Mucosa of stomach (tissue), 1 donor: ENCODE measurements at regions not wholly inside any gene's neighbourhood (a gene's known extent, or its start where the extent isn't known, plus 50 kb on each side); places are given as distances from the start of the nearest gene placed in this dataset.

Experiments
- H3K27me3 ChIP-seq: one replicate; pipeline ENCODE4 v1.7.0; 2013; ENCODE audit warnings: mild to moderate bottlenecking, low read length; ENCODE audit not compliant: control insufficient read depth, insufficient read depth
- H3K36me3 ChIP-seq: one replicate; pipeline ENCODE4 v1.7.0; 2013; ENCODE audit warnings: low read length; ENCODE audit not compliant: control insufficient read depth, insufficient read depth
- H3K4me1 ChIP-seq: one replicate; pipeline ENCODE4 v1.7.0; 2013; ENCODE audit warnings: mild to moderate bottlenecking, low read length; ENCODE audit not compliant: control insufficient read depth, insufficient read depth
- H3K4me3 ChIP-seq: one replicate; pipeline ENCODE4 v1.7.0; 2013; ENCODE audit warnings: low read length
- H3K9ac ChIP-seq: one replicate; pipeline ENCODE4 v1.7.0; 2013; ENCODE audit warnings: mild to moderate bottlenecking, low read length, moderate library complexity
- H3K9me3 ChIP-seq: one replicate; pipeline ENCODE4 v1.7.0; 2013; ENCODE audit warnings: mild to moderate bottlenecking, low read length, moderate library complexity; ENCODE audit not compliant: control insufficient read depth
- donor health status: Pancreatic carcinoma.

DNA sequence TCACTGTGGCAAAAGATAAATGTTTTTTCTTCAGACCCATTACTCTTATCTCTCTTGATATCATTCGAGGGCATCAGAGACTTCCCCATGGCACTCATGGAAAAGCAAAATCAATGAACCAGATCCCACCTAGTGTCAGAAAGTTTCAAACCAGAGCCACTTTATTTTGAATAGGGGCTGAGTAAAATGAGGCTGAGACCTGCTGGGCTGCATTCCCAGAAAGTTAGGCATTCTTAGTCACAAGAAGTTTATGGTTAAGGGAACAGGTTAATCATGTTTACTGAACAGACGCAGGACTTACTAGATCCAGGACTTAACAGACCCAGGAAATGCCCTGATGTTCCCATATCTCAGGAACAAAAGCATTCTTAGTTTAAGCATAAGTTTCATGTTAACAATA, 369.9 kb downstream of the BTBD3 start:
- Histone ChIP-seq H3K9ac (no peak overlapping the region), H3K27me3 (no peaks in the 10 kb centered on the region), H3K36me3 (no peaks in the 10 kb centered on the region), H3K4me1 (no peaks in the 10 kb centered on the region), H3K9me3 (no peaks in the 10 kb centered on the region), H3K4me3 (no peak overlapping the region)

DNA sequence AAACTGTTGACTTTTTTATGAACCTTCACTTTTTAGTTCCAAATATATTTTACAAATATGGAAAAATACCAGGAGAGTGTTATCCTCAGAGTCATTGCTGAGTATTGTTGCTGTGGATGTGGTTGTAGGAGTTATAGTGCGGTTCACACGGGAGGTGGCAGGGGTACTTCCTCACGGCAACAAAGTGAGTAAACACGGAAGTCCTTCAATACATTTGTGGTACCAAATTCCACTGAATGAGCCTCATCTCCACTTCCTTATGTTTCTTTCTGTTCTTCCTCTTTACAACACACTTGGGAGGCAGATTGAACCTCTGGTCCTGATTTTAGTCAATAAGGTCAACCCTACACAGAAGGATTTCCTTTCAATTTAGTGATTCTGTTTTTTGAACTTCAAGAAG, 371.8 kb downstream of the BTBD3 start:
- Histone ChIP-seq H3K27me3 (no peaks in the 10 kb centered on the region), H3K4me1 (no peaks in the 10 kb centered on the region), H3K9me3 (no peaks in the 10 kb centered on the region), H3K4me3 (no peak overlapping the region), H3K36me3 (no peaks in the 10 kb centered on the region), H3K9ac (no peak overlapping the region)

DNA sequence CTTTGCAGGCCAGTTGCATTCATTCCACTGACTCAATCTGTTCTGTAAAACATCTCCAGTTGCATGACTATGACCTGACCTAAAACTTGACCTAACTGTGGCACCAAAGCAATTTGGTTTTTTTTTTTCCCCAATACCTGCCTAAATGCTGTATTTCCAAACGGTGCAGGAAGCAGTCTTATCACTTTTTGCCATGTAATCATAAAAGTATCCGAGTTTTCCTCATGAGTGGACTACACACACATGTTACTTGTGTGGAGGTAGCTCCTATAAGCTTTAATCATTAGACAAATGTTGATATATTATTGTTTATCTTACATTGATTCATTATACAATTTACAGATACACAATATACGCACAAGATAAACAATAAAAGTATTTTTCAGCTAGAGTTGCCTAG, 373.7 kb downstream of the BTBD3 start:
- no peak overlapping the region for H3K4me3 ChIP-seq
- no peak overlapping the region for H3K9ac ChIP-seq
- H3K9me3 ChIP-seq, result no peaks in the 10 kb centered on the region
- no peaks in the 10 kb centered on the region for H3K4me1 ChIP-seq
- no peaks in the 10 kb centered on the region for H3K27me3 ChIP-seq
- H3K36me3 ChIP-seq, result no peaks in the 10 kb centered on the region

GRCh38 chr20:12293900-12294299, 376.2 kb downstream of the BTBD3 start:
- Histone ChIP-seq H3K36me3 (no peaks in the 10 kb centered on the region), H3K4me3 (no peak overlapping the region), H3K4me1 (no peaks in the 10 kb centered on the region), H3K9me3 (no peaks in the 10 kb centered on the region), H3K27me3 (no peaks in the 10 kb centered on the region), H3K9ac (no peak overlapping the region)

DNA sequence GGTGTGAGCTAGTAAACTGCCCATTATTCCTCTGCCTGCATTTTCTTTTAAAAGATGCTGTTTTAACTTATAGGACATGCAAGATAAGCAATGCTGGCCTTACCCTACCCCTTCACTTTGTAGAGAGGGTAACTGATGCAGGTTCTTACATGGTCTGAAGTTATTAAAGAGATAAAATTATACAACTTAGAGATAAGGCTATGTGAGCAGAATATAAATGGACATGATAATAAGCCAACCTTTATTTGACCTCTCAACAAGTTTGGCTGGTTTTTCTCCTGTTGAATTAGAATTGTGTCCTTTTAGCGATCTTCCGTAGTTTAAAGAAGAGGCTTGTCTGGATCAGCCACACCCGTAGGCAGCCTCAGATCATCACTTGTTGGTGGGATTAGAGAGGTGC, 377.0 kb downstream of the BTBD3 start:
- no peaks in the 10 kb centered on the region for H3K9me3 ChIP-seq
- no peaks in the 10 kb centered on the region for H3K36me3 ChIP-seq
- H3K9ac ChIP-seq, result no peak overlapping the region
- H3K27me3 ChIP-seq, result no peaks in the 10 kb centered on the region
- H3K4me3 ChIP-seq, result no peak overlapping the region
- H3K4me1 ChIP-seq, result no peaks in the 10 kb centered on the region

GRCh38 chr20:12305188-12305950, 387.7 kb downstream of the BTBD3 start:
- Histone ChIP-seq H3K36me3 (no peaks in the 10 kb centered on the region), H3K4me3 (no peak overlapping the region), H3K27me3 (no peaks in the 10 kb centered on the region), H3K9me3 (no peaks in the 10 kb centered on the region), H3K9ac (no peak overlapping the region), H3K4me1 (no peaks in the 10 kb centered on the region)

DNA sequence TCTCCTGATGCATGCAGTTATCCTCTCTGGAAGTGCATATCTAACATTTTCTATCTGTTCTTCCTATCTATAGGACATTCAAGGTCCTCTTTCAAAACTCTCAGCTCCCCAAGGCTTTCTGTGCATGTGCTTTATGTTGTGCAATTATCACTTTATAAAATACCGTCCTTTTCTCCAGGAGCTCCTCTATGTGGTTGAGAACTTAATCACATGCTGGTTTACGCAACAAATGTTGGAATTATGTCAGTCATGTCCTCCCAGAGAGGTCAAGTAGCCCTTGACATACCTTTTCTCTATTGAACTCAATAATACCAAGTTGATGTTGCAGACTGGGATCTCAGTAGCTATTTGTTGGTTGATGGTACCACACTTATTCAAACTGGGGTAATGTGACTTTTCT, 388.4 kb downstream of the BTBD3 start:
- no peaks in the 10 kb centered on the region for H3K4me1 ChIP-seq
- H3K27me3 ChIP-seq, result no peaks in the 10 kb centered on the region
- no peaks in the 10 kb centered on the region for H3K36me3 ChIP-seq
- no peaks in the 10 kb centered on the region for H3K9me3 ChIP-seq
- H3K4me3 ChIP-seq, result no peak overlapping the region
- no peak overlapping the region for H3K9ac ChIP-seq

DNA sequence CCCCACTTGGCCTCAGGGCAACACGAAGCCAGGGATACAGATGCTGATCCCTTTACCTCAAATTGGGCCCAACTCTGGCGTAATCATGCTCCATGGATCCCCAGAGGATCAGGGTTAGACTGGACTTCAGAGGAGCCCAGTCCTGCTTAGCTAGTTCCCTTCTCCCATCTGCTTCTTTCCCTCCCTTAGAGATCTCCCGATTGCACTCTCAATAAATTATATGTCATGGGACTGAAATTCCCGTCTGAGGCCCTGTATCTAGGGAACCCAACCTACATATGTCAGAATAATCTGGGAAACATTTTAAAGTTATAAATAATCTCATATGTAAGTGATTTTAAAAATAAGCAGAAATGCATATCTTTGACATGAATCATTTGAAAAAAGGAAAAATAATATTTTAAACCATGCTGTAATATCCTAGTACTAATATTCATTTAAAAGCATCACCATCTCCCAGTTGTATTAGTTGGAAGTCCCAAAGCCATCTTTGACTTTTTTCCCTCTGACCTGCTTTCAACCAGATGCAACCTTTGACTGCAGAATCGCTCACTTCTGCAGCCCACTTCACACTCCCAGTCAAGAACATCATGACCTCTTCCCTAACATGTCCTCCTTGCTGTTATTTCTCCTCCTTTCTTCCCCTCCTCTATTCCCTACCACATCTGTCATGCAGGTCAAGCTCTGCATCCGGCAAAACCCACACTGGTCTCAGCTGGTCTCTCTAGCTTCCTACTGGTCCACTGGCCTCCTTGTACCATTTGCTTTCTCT, 393.6 kb downstream of the BTBD3 start:
- Histone ChIP-seq H3K36me3 (no peaks in the 10 kb centered on the region), H3K9me3 (no peaks in the 10 kb centered on the region), H3K9ac (no peak overlapping the region), H3K27me3 (no peaks in the 10 kb centered on the region), H3K4me1 (no peaks in the 10 kb centered on the region), H3K4me3 (no peak overlapping the region)

DNA sequence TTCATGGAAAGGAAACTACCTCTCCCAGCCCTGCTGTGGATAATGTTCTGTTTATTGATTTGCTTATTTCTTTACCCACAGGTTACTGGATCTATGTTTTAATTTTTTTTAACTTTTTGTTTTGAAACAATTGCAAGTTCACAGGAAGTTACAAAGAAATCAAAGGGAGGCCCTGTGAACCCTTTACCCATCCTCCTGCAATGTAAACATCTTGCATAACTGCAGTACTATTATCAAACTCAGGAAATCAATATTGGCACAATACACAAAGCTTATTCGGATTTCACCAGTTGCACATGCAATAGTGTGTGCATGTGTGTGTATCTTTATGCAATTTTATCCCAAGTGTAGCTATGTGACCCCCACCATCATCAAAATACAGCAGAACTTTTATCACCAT, 398.0 kb downstream of the BTBD3 start:
- Histone ChIP-seq H3K4me1 (no peaks in the 10 kb centered on the region), H3K4me3 (no peak overlapping the region), H3K9me3 (no peaks in the 10 kb centered on the region), H3K36me3 (no peaks in the 10 kb centered on the region), H3K27me3 (no peaks in the 10 kb centered on the region), H3K9ac (no peak overlapping the region)

- no peak overlapping the region for H3K4me3 ChIP-seq
- no peaks in the 10 kb centered on the region for H3K9me3 ChIP-seq
- no peaks in the 10 kb centered on the region for H3K27me3 ChIP-seq
- no peak overlapping the region for H3K9ac ChIP-seq
- H3K4me1 ChIP-seq, result no peaks in the 10 kb centered on the region
- no peaks in the 10 kb centered on the region for H3K36me3 ChIP-seq
Observed at GRCh38 chr20:12316794-12317193, 399.1 kb downstream of the BTBD3 start.

GRCh38 chr20:12317433-12317832, 399.7 kb downstream of the BTBD3 start:
- Histone ChIP-seq H3K9ac (no peak overlapping the region), H3K36me3 (no peaks in the 10 kb centered on the region), H3K9me3 (no peaks in the 10 kb centered on the region), H3K4me1 (no peaks in the 10 kb centered on the region), H3K27me3 (no peaks in the 10 kb centered on the region), H3K4me3 (no peak overlapping the region)

- Histone ChIP-seq H3K9ac (no peak overlapping the region), H3K27me3 (no peaks in the 10 kb centered on the region), H3K9me3 (no peaks in the 10 kb centered on the region), H3K4me3 (no peak overlapping the region), H3K4me1 (no peaks in the 10 kb centered on the region), H3K36me3 (no peaks in the 10 kb centered on the region)
Observed at GRCh38 chr20:12318043-12318442, 400.4 kb downstream of the BTBD3 start.
